DOHH2 (cell line): ENCODE measurements at regions not wholly inside any gene's neighbourhood (a gene's known extent, or its start where the extent isn't known, plus 50 kb on each side); places are given as distances from the start of the nearest gene placed in this dataset.

Experiments used
- H3F3A ChIP-seq: fragments of 200-600 bp; sonication (generic), shearing (Covaris generic); 2 replicates; pipeline ENCODE4 v1.6.0; 2016; ENCODE audit warnings: antibody characterized with exemption, mild to moderate bottlenecking; ENCODE audit not compliant: control insufficient read depth, insufficient read depth
- H3K27ac ChIP-seq: fragments of 200-600 bp; sonication (generic); 2 replicates; pipeline ENCODE4 v1.5.1; 2014; ENCODE audit warnings: low read depth, mild to moderate bottlenecking, low read length, moderate library complexity
- H3K27me3 ChIP-seq: fragments of 200-600 bp; sonication (generic); 2 replicates; pipeline ENCODE4 v1.6.1; 2014; ENCODE audit warnings: mild to moderate bottlenecking, low read length, mixed read lengths; ENCODE audit not compliant: control insufficient read depth
- H3K36me3 ChIP-seq: fragments of 200-600 bp; sonication (generic); 2 replicates; pipeline ENCODE4 v1.6.1; 2014; ENCODE audit warnings: mild to moderate bottlenecking, low read length, moderate library complexity, mixed read lengths; ENCODE audit not compliant: control insufficient read depth
- H3K4me1 ChIP-seq: fragments of 200-600 bp; sonication (generic); 2 replicates; pipeline ENCODE4 v1.6.1; 2014; ENCODE audit warnings: mild to moderate bottlenecking, low read length, mixed read lengths; ENCODE audit not compliant: control insufficient read depth
- H3K4me2 ChIP-seq: fragments of 200-600 bp; sonication (generic); 2 replicates; pipeline ENCODE4 v1.6.0; 2014; ENCODE audit warnings: mild to moderate bottlenecking, low read length, moderate library complexity
- H3K4me3 ChIP-seq: fragments of 200-600 bp; sonication (generic); 2 replicates; pipeline ENCODE4 v1.5.1; 2014; ENCODE audit warnings: mild to moderate bottlenecking, low read length, mixed read lengths
- H3K79me2 ChIP-seq: fragments of 200-600 bp; sonication (generic); 2 replicates; pipeline ENCODE4 v1.6.1; 2014; ENCODE audit warnings: mild to moderate bottlenecking, low read length, mixed read lengths; ENCODE audit not compliant: control insufficient read depth
- H3K9me2 ChIP-seq: fragments of 200-600 bp; sonication (generic); replicated peaks from 2 replicates; pipeline ENCODE4 v1.6.1; 2014; ENCODE audit warnings: mild to moderate bottlenecking, low read length, mixed read lengths; ENCODE audit not compliant: control insufficient read depth
- H3K9me3 ChIP-seq: fragments of 200-600 bp; sonication (generic); 2 replicates; pipeline ENCODE4 v1.6.1; 2014; ENCODE audit warnings: antibody characterized with exemption, low read length, mixed read lengths; ENCODE audit not compliant: control insufficient read depth, insufficient read depth
- H4K20me1 ChIP-seq: fragments of 200-600 bp; sonication (generic); 2 replicates; pipeline ENCODE4 v1.6.0; 2014; ENCODE audit warnings: low read depth, mild to moderate bottlenecking, antibody characterized with exemption, low read length, moderate library complexity; ENCODE audit not compliant: control insufficient read depth, insufficient read depth
- EZH2phosphoT487 ChIP-seq: fragments of 200-600 bp; sonication (generic); IDR thresholded peaks from 2 replicates; pipeline ENCODE4 v1.6.1; 2017; ENCODE audit warnings: borderline replicate concordance, mild to moderate bottlenecking, antibody characterized with exemption, low read length, moderate library complexity, mixed read lengths
- TF ChIP-seq, protein P1 (sequence below): fragments of 200-600 bp; sonication (generic); IDR thresholded peaks from one replicate; pipeline ENCODE4 v1.5.1; 2014; ENCODE audit warnings: antibody characterized with exemption, mild to moderate bottlenecking, low read depth, low read length; ENCODE audit not compliant: poor library complexity, severe bottlenecking

DNA sequence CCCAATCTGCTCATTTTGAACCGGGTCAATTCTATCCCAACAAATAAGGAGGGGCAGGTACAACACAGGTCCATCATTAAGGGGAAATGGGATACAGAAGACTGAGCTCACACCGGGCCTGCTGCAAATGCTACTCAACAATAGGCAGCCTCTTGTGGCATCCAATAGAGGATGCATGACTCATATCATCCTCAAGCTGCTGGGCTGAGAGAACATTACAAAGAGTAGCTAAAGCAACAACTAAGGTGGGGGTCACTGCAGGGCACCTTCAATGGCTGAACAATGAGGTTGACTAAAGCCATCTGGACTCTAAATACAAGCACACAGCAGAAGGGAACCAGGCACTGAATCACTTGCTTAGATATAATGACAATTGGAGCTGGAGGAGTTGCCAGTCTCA lies 130.1 kb upstream of the SYN3 start:
- Histone ChIP-seq H3K4me3 (no peak overlapping the region), H3K4me2 (no peak overlapping the region), H3K27me3 (no peaks in the 10 kb centered on the region), H3K27ac (peak overlapping the region; percentile 9; the same call in 1 of the 2 replicates), H4K20me1 (no peaks in the 10 kb centered on the region), H3K9me3 (no peaks in the 10 kb centered on the region), H3F3A (peaks cover 24% of the 10 kb centered on the region), H3K36me3 (peaks cover 11% of the 10 kb centered on the region), H3K4me1 (peaks cover 59% of the 10 kb centered on the region), H3K9me2 (no peaks in the 10 kb centered on the region), H3K79me2 (no peaks in the 10 kb centered on the region)
- TF ChIP-seq, protein P1, sequence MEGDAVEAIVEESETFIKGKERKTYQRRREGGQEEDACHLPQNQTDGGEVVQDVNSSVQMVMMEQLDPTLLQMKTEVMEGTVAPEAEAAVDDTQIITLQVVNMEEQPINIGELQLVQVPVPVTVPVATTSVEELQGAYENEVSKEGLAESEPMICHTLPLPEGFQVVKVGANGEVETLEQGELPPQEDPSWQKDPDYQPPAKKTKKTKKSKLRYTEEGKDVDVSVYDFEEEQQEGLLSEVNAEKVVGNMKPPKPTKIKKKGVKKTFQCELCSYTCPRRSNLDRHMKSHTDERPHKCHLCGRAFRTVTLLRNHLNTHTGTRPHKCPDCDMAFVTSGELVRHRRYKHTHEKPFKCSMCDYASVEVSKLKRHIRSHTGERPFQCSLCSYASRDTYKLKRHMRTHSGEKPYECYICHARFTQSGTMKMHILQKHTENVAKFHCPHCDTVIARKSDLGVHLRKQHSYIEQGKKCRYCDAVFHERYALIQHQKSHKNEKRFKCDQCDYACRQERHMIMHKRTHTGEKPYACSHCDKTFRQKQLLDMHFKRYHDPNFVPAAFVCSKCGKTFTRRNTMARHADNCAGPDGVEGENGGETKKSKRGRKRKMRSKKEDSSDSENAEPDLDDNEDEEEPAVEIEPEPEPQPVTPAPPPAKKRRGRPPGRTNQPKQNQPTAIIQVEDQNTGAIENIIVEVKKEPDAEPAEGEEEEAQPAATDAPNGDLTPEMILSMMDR: no peak
- no peak for TF ChIP-seq EZH2phosphoT487

DNA sequence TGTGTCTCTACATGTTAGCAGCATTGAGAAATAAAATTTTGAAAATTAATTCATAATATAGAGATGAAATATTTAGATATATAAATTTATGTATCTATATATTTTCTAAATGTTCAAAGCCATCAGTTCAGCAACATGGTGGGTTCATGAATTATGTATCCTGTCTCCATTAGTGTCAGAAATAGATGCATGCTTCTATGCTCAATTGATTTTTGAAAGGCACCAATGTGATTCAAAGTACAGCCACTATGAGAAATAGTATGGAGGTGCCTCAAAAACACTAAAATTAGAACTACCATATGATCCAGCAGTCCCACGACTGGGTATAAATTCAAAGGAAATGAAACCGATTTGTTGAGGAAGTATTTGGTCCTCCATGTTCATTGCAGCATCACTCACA lies 128.6 kb upstream of the SYN3 start:
- Histone ChIP-seq H3K4me2 (no peak overlapping the region), H4K20me1 (no peaks in the 10 kb centered on the region), H3K27me3 (no peaks in the 10 kb centered on the region), H3K9me2 (no peaks in the 10 kb centered on the region), H3K79me2 (no peaks in the 10 kb centered on the region), H3F3A (peaks cover 11% of the 10 kb centered on the region), H3K27ac (no peak overlapping the region), H3K9me3 (peaks cover 6% of the 10 kb centered on the region; the same call in 1 of the 2 replicates), H3K4me1 (peaks cover 44% of the 10 kb centered on the region), H3K36me3 (peaks cover 17% of the 10 kb centered on the region), H3K4me3 (no peak overlapping the region)
- TF ChIP-seq, protein P1: no peak
- no peak for TF ChIP-seq EZH2phosphoT487

GRCh38 chr22:33180356-33180755 lies 122.2 kb upstream of the SYN3 start:
- H3K79me2 ChIP-seq: no peaks in the 10 kb centered on the region
- H3K4me1 ChIP-seq: peaks cover 25% of the 10 kb centered on the region
- TF ChIP-seq, protein P1: no peak
- no peak for TF ChIP-seq EZH2phosphoT487
- peak overlapping the region; percentile 16; the same call in 1 of the 2 replicates for H3K27ac ChIP-seq
- no peaks in the 10 kb centered on the region for H3F3A ChIP-seq
- H3K27me3 ChIP-seq: no peaks in the 10 kb centered on the region
- H4K20me1 ChIP-seq: no peaks in the 10 kb centered on the region
- peak overlapping the region; percentile 1; the same call in 1 of the 2 replicates for H3K4me2 ChIP-seq
- H3K9me3 ChIP-seq: peaks cover 6% of the 10 kb centered on the region
- H3K9me2 ChIP-seq: no peaks in the 10 kb centered on the region
- H3K4me3 ChIP-seq: no peak overlapping the region
- peaks cover 6% of the 10 kb centered on the region; the same call in 1 of the 2 replicates for H3K36me3 ChIP-seq
